Heart left ventricle (tissue), 16 donors: ENCODE measurements at regions not wholly inside any gene's neighbourhood (a gene's known extent, or its start where the extent isn't known, plus 50 kb on each side); places are given as distances from the start of the nearest gene placed in this dataset.

Experiments used
- ATAC-seq, 4 donors: fragments of 200-7000 bp; cut with Tn5 transposase; one replicate each; pipeline ENCODE4 v1.9.1; 2020 to 2022; ENCODE audit warnings: moderate library complexity in 4 of 4, mild to moderate bottlenecking in 3 of 4, moderate number of reproducible peaks in 1 of 4
- DNase-seq, 5 donors: peaks; one replicate each; pipeline ENCODE4 v3.0.0-alpha.2; 2020
- H3K27ac ChIP-seq, 12 donors: fragments of 200-600 bp; sonication (generic) in 4 of 12; one replicate each; pipeline versions ENCODE4 v1.5.0 to v1.8.0; 2016 to 2022; ENCODE audit warnings: mild to moderate bottlenecking in 2 of 12
- H3K27me3 ChIP-seq, 9 donors: fragments of 200-600 bp; sonication (generic) in 2 of 9; one replicate each; pipeline versions ENCODE4 v1.5.1 to v1.8.0; 2016 to 2022; ENCODE audit warnings: mild to moderate bottlenecking in 3 of 9
- H3K36me3 ChIP-seq, 9 donors: fragments of 200-600 bp; sonication (generic) in 2 of 9; one replicate each; pipeline versions ENCODE4 v1.5.0 to v1.8.0; 2018 to 2022; ENCODE audit warnings: mild to moderate bottlenecking in 2 of 9
- H3K4me1 ChIP-seq, 12 donors: fragments of 200-600 bp; sonication (generic) in 4 of 12; one replicate each; pipeline versions ENCODE4 v1.5.0 to v1.8.0; 2016 to 2022; ENCODE audit warnings: mild to moderate bottlenecking in 3 of 12
- H3K4me3 ChIP-seq, 12 donors: fragments of 200-600 bp; sonication (generic) in 4 of 12; one replicate each; pipeline versions ENCODE4 v1.5.0 to v1.8.0; 2017 to 2022; ENCODE audit warnings: mild to moderate bottlenecking in 9 of 12, moderate library complexity in 4 of 12
- H3K9me3 ChIP-seq, 12 donors: fragments of 200-600 bp; sonication (generic) in 4 of 12; one replicate each; pipeline versions ENCODE4 v1.5.0 to v1.8.0; 2016 to 2022; ENCODE audit warnings: mild to moderate bottlenecking in 1 of 12
- CTCF ChIP-seq, 12 donors: fragments of 200-600 bp; sonication (generic) in 4 of 12; IDR thresholded peaks; one replicate each; pipeline versions ENCODE4 v1.5.0 to v1.8.0; 2018 to 2022; ENCODE audit warnings: antibody characterized with exemption in 12 of 12, mild to moderate bottlenecking in 5 of 12
- POLR2A ChIP-seq, 2 donors: fragments of 450-650 bp; IDR thresholded peaks; one replicate each; pipeline ENCODE4 v1.6.1; 2017; ENCODE audit warnings: antibody characterized with exemption in 2 of 2, mild to moderate bottlenecking in 2 of 2, moderate library complexity in 2 of 2
- WGBS, 4 donors: extraction: QIAGEN DNeasy Blood & Tissue Kit in 2 of 4; methylation state at CpG; one replicate each; pipeline versions ENCODE4 v1.1.5 to v1.1.7; 2013 to 2018; 5-methylcytosine and 5-hydroxymethylcytosine counted together
- intact Hi-C, 10 donors: fragments of 100-400 bp; cut with DNase I; formaldehyde crosslinking; loops; one replicate each; pipeline versions ENCODE4 v1.11.1 to v1.14.2; 2022
- donor health status: ischemic (EF 13 %, LVEDD 7.1; RV severe dilation, severe dysfunction).
- donor health status: healthy with polysubstance abuse.
- donor health status: DM: no; HTN: yes; CAD: no.
- donor health status: DM: no; HTN: no; CAD: no.
- donor health status: ischemic (EF 25% LVEDD 6.9; RV normal size, moderate dysfunction).
- donor health status: ischemic (EF 25% LVEDD 5.7; RV mildly dilated, moderate dysfunction).
- donor health status: healthy.
- donor health status: DM: yes; HTN: yes; CAD: no.
- donor health status: ischemic (EF 35%, LVEDD 5.7; RV mildly dilated, moderate dysfunction).
- donor health status: nonischemic (EF 11% LVEDD 7.7; RV severe dilation, severe dysfunction).
- donor health status: DM: yes; HTN: yes; CAD: no.
- donor health status: PGD.
- donor health status: ischemic (EF 29% LVEDD 5.4; RV normal size, mild dysfunction).
- donor health status: nonischemic (EF 23%, LVEDD 6.1; RV moderate dilation, normal function).

DNA sequence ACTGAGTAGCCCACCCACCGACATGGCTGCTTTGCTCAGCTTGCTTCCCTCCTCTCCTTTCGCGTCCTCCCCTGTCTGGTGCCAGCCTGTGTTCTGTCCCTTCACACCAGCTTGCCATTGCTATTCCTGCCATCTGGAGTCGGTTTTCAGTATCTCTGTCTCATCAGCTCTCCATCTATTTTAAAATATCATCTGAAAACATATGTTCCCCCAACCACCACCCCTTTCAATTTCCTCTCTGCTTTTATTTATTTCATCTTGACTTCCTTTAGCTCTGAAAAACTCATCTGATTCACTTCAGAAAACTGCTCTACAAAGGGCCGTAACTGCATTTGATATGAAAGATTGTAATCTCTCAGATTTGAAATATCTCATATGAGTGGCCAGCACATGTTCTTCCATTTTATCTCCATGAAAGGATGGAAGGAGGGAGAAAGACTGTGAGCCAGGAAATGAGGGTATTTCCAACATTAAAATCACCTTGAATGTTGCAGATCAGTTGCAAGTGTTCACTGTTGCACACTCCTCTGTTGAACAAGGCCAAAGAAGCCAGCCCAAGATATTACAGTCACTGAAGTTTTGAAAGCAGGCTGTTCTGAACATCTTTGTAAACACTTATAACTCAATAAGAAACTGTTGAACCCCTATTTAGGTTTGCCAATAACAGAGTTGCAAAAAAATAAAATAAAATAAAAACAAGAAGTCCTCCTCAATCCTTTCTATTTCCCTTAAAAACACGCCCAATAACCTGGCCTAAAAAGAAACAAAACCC, 202.4 kb upstream of the NEBL start:
- DNase-seq (peak in 1 of 5 donors; percentile 30), ATAC-seq (peak in 2 of 4 donors; percentile 75)
- 45 to 58% (median 51%) methylated on average over 6 of the region's 6 CpGs for WGBS, 4 donors
- TF ChIP-seq CTCF (IDR thresholded peaks at IDR 0.05) (no peak), POLR2A (IDR thresholded peaks at IDR 0.05) (no peak)
- H3K27ac ChIP-seq, result peak overlapping the region in 1 of 12 donors; percentile 23
- no peaks in the 10 kb centered on the region for H3K36me3 ChIP-seq
- no peak overlapping the region for H3K4me3 ChIP-seq
- no peaks in the 10 kb centered on the region for H3K27me3 ChIP-seq
- intact Hi-C loops, result loop anchor here in 1 of 10 donors (5.0 kb wide), 1 partner anchor 163 kb away; no protein-coding TSS in a partner anchor
- H3K4me1 ChIP-seq, result peaks cover 0 to 16% (median 0%) of the 10 kb centered on the region in 12 donors
- no peaks in the 10 kb centered on the region for H3K9me3 ChIP-seq

DNA sequence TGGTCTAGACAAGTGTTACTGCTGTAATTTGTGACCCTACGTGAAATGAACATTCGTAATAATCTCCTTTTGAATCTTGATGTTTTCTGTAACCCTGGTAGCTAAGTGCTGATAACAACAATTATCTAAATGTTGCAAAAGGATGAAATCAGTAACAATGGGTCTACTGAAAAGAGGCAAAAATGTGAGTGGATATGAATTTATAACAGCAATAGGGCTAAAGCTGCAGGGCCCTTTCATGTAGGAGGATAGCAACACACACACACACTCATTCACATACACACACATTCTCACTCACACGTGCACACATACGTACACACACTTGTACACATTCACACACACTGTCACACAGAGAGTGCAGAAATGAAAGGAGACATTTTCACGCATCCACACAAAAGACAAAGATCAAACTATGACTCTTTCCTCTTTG, 200.8 kb upstream of the NEBL start:
- Histone ChIP-seq H3K4me3 (no peak overlapping the region), H3K4me1 (peaks cover 0 to 22% (median 2%) of the 10 kb centered on the region in 12 donors), H3K36me3 (no peaks in the 10 kb centered on the region), H3K27ac (no peak overlapping the region), H3K9me3 (no peaks in the 10 kb centered on the region), H3K27me3 (no peaks in the 10 kb centered on the region)
- intact Hi-C loops, result loop anchor here in 1 of 10 donors (5.0 kb wide), 1 partner anchor 164 kb away; no protein-coding TSS in a partner anchor
- TF ChIP-seq CTCF (IDR thresholded peaks at IDR 0.05), result no peak
- no peak for TF ChIP-seq POLR2A (IDR thresholded peaks at IDR 0.05)
- DNase-seq, result no peak
- WGBS, 4 donors, result 95 to 96% (median 96%) methylated on average over 5 of the region's 5 CpGs
- ATAC-seq, result no peak

- Histone ChIP-seq H3K27ac (no peak overlapping the region), H3K4me1 (peaks cover 0 to 21% (median 1%) of the 10 kb centered on the region in 12 donors), H3K36me3 (no peaks in the 10 kb centered on the region), H3K9me3 (no peaks in the 10 kb centered on the region), H3K4me3 (no peak overlapping the region), H3K27me3 (no peaks in the 10 kb centered on the region)
- DNase-seq (no peak), ATAC-seq (no peak)
- intact Hi-C loops, result loop anchor here in 1 of 10 donors (5.0 kb wide), 1 partner anchor 167 kb away; no protein-coding TSS in a partner anchor
- WGBS, 4 donors, result 94 to 95% (median 94%) methylated on average over 3 of the region's 3 CpGs
- TF ChIP-seq POLR2A (IDR thresholded peaks at IDR 0.05) (no peak), CTCF (IDR thresholded peaks at IDR 0.05) (no peak)
These were observed 198.5 kb upstream of the NEBL start for GRCh38 chr10:21095494-21096055.

- no peak for ATAC-seq
- no peak for DNase-seq
- Histone ChIP-seq H3K27ac (no peak overlapping the region), H3K36me3 (no peaks in the 10 kb centered on the region), H3K4me1 (peaks cover 0 to 21% (median 0%) of the 10 kb centered on the region in 12 donors), H3K4me3 (no peak overlapping the region), H3K9me3 (no peaks in the 10 kb centered on the region), H3K27me3 (no peaks in the 10 kb centered on the region)
- TF ChIP-seq POLR2A (IDR thresholded peaks at IDR 0.05), result no peak
- TF ChIP-seq CTCF (IDR thresholded peaks at IDR 0.05), result no peak
- WGBS, 4 donors, result 86 to 88% (median 87%) methylated on average over 3 of the region's 3 CpGs
- intact Hi-C loops, result loop anchor here in 1 of 10 donors (5.0 kb wide), 1 partner anchor 167 kb away; no protein-coding TSS in a partner anchor
These were observed 198.0 kb upstream of the NEBL start for GRCh38 chr10:21095073-21095472.
